HepG2 (cell line): ENCODE measurements at regions not wholly inside any gene's neighbourhood (a gene's known extent, or its start where the extent isn't known, plus 50 kb on each side); places are given as distances from the start of the nearest gene placed in this dataset.
A peak's percentile ranks its signal among the peaks of the same experiment; 100 is the strongest.

Source experiments
- E2F1 ChIP-seq: sonication (generic); formaldehyde crosslinking; IDR thresholded peaks from 2 replicates; pipeline ENCODE4 v1.5.0; 2020; ENCODE audit warnings: missing genetic modification reagents
- EHMT2 ChIP-seq: fragments of 200-600 bp; sonication (generic); IDR thresholded peaks from 2 replicates; pipeline ENCODE4 v1.7.0; 2017; ENCODE audit warnings: antibody characterized with exemption, low read depth, low read length, borderline replicate concordance
- FOXP4 ChIP-seq: sonication (generic); formaldehyde crosslinking; IDR thresholded peaks from 2 replicates; pipeline ENCODE4 v1.4.0; 2020; ENCODE audit warnings: missing genetic modification reagents
- GATAD2A ChIP-seq: IDR thresholded peaks from 2 replicates; pipeline ENCODE4 v1.6.1; 2016
- IRF9 ChIP-seq: sonication (generic); formaldehyde crosslinking; IDR thresholded peaks from 2 replicates; pipeline ENCODE4 v1.8.0; 2022; ENCODE audit warnings: missing genetic modification reagents, mild to moderate bottlenecking, borderline replicate concordance
- NCOR1 ChIP-seq: fragments of 200-600 bp; sonication (generic); IDR thresholded peaks from 2 replicates; pipeline ENCODE4 v1.7.0; 2017; ENCODE audit warnings: antibody characterized with exemption, low read length, borderline replicate concordance
- SOX6 ChIP-seq, 2 experiments: fragments of 450-650 bp in 1 of 2; sonication (generic) in 1 of 2; formaldehyde crosslinking in 1 of 2; IDR thresholded peaks; 2 replicates each; pipeline versions ENCODE4 v1.4.0 to v1.6.1; 2017 to 2020; ENCODE audit warnings: antibody characterized with exemption in 1 of 2, mild to moderate bottlenecking in 1 of 2, missing genetic modification reagents in 1 of 2
- TFE3 ChIP-seq: IDR thresholded peaks from 2 replicates; pipeline ENCODE4 v1.6.1; 2016
- ZNF33A ChIP-seq: sonication (generic); formaldehyde crosslinking; IDR thresholded peaks from 2 replicates; pipeline ENCODE4 v1.5.1; 2020; ENCODE audit warnings: missing genetic modification reagents, mild to moderate bottlenecking, moderate library complexity, borderline replicate concordance
- ZNF549 ChIP-seq: sonication (generic); formaldehyde crosslinking; IDR thresholded peaks from 2 replicates; pipeline ENCODE4 v1.5.0; 2020; ENCODE audit warnings: missing genetic modification reagents
- ZNF724P ChIP-seq: sonication (generic); formaldehyde crosslinking; IDR thresholded peaks from 2 replicates; pipeline ENCODE4 v1.8.0; 2022; ENCODE audit warnings: missing genetic modification reagents, borderline replicate concordance
- ZSCAN25 ChIP-seq: sonication (generic); formaldehyde crosslinking; IDR thresholded peaks from 2 replicates; pipeline ENCODE4 v1.8.0; 2022; ENCODE audit warnings: mild to moderate bottlenecking, missing genetic modification reagents
- TF ChIP-seq, protein P1 (sequence below): IDR thresholded peaks from 2 replicates; pipeline ENCODE4 v1.6.1; 2016; ENCODE audit warnings: low read depth, control low read depth
- TF ChIP-seq, protein P2 (sequence below): sonication (generic); formaldehyde crosslinking; IDR thresholded peaks from 2 replicates; pipeline ENCODE4 v1.5.0; 2020; ENCODE audit warnings: mild to moderate bottlenecking, missing genetic modification reagents
- TF ChIP-seq, protein P3 (sequence below): sonication (generic); formaldehyde crosslinking; IDR thresholded peaks from 2 replicates; pipeline ENCODE4 v1.4.0; 2020; ENCODE audit warnings: mild to moderate bottlenecking, missing genetic modification reagents

DNA sequence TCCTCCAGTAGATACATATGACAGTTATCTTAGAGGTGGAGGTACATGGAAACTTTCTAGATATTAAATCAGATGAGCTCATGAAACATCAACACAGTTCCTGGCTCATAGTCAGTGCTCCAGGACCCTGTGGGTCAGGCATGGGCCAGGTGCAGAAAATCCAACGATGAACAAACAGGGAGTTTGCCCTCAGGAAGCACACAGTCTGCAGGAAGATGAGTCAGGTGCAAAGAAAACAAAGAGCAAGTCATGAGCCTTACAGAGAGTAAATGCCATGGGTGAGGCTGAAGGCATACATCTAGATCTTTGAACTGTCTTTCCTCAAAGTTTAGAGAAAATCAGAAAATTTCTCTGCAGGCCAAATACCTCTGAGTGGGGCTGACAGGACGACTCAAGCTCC lies 184.2 kb upstream of the TPM1 start (continued):
- no peak for TF ChIP-seq NCOR1
- TF ChIP-seq, protein P1, sequence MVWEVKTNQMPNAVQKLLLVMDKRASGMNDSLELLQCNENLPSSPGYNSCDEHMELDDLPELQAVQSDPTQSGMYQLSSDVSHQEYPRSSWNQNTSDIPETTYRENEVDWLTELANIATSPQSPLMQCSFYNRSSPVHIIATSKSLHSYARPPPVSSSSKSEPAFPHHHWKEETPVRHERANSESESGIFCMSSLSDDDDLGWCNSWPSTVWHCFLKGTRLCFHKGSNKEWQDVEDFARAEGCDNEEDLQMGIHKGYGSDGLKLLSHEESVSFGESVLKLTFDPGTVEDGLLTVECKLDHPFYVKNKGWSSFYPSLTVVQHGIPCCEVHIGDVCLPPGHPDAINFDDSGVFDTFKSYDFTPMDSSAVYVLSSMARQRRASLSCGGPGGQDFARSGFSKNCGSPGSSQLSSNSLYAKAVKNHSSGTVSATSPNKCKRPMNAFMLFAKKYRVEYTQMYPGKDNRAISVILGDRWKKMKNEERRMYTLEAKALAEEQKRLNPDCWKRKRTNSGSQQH (CRISPR knock-in tag): no peak
- no peak for TF ChIP-seq ZSCAN25 (CRISPR knock-in tag)
- TF ChIP-seq ZNF549 (CRISPR knock-in tag): no peak
- no peak for TF ChIP-seq IRF9 (CRISPR knock-in tag)
- TF ChIP-seq E2F1 (CRISPR knock-in tag): no peak
- TF ChIP-seq GATAD2A: no peak
- TF ChIP-seq ZNF33A (CRISPR knock-in tag): no peak
- TF ChIP-seq, protein P2, sequence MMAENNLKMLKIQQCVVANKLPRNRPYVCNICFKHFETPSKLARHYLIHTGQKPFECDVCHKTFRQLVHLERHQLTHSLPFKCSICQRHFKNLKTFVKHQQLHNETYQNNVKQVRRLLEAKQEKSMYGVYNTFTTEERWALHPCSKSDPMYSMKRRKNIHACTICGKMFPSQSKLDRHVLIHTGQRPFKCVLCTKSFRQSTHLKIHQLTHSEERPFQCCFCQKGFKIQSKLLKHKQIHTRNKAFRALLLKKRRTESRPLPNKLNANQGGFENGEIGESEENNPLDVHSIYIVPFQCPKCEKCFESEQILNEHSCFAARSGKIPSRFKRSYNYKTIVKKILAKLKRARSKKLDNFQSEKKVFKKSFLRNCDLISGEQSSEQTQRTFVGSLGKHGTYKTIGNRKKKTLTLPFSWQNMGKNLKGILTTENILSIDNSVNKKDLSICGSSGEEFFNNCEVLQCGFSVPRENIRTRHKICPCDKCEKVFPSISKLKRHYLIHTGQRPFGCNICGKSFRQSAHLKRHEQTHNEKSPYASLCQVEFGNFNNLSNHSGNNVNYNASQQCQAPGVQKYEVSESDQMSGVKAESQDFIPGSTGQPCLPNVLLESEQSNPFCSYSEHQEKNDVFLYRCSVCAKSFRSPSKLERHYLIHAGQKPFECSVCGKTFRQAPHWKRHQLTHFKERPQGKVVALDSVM (CRISPR knock-in tag): no peak
- TF ChIP-seq EHMT2: no peak
- no peak for TF ChIP-seq ZNF724P (CRISPR knock-in tag)
- TF ChIP-seq FOXP4 (CRISPR knock-in tag): peak; percentile 34; the same call in 1 of the 2 replicates
- no peak for TF ChIP-seq SOX6 (IDR thresholded peaks at IDR 0.05)
- no peak for TF ChIP-seq SOX6 (CRISPR knock-in tag; IDR thresholded peaks at IDR 0.05)
- peak; percentile 82 for TF ChIP-seq TFE3
- TF ChIP-seq, protein P3, sequence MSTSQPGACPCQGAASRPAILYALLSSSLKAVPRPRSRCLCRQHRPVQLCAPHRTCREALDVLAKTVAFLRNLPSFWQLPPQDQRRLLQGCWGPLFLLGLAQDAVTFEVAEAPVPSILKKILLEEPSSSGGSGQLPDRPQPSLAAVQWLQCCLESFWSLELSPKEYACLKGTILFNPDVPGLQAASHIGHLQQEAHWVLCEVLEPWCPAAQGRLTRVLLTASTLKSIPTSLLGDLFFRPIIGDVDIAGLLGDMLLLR (CRISPR knock-in tag): no peak
